ENCODE measurements at regions not wholly inside any gene's neighbourhood (a gene's known extent, or its start where the extent isn't known, plus 50 kb on each side); places are given as distances from the start of the nearest gene placed in this dataset.
"Not testable (repeated sequence)": the region's sequence is repeated elsewhere in the genome, so short reads cannot be mapped to it uniquely, and the experiment has no call there.

- DNase-seq = no peak
Measured at GRCh38 chr4:187451776-187452175, 543.8 kb upstream of the ZFP42 start.

GRCh38 chr4:187460016-187460415, 535.6 kb upstream of the ZFP42 start:
- DNase-seq = no peak

GRCh38 chr4:187464573-187464972, 531.0 kb upstream of the ZFP42 start:
- DNase-seq = no peak

- no peak for DNase-seq
Measured at GRCh38 chr4:187467224-187467623, 528.3 kb upstream of the ZFP42 start.

- DNase-seq = peak; percentile 7
Measured at GRCh38 chr4:187469627-187470026, 525.9 kb upstream of the ZFP42 start.

- DNase-seq = no peak
Measured at GRCh38 chr4:187470061-187470460, 525.5 kb upstream of the ZFP42 start.

GRCh38 chr4:187474238-187474637, 521.3 kb upstream of the ZFP42 start:
- no peak for DNase-seq

- DNase-seq = no peak
Measured at GRCh38 chr4:187475901-187476300, 519.7 kb upstream of the ZFP42 start.

GRCh38 chr4:187477224-187477623, 518.3 kb upstream of the ZFP42 start:
- DNase-seq = no peak

GRCh38 chr4:187478292-187479140, 517.1 kb upstream of the ZFP42 start:
- peak; percentile 88 for DNase-seq

- no peak for DNase-seq
Measured at GRCh38 chr4:187479511-187479910, 516.1 kb upstream of the ZFP42 start.

- peak; percentile 16 for DNase-seq
Measured at GRCh38 chr4:187480146-187481145, 515.1 kb upstream of the ZFP42 start.

- DNase-seq = no peak
Measured at GRCh38 chr4:187484186-187484585, 511.4 kb upstream of the ZFP42 start.

GRCh38 chr4:187485676-187486075, 509.9 kb upstream of the ZFP42 start:
- DNase-seq = no peak

GRCh38 chr4:187491286-187491685, 504.3 kb upstream of the ZFP42 start:
- DNase-seq = peak; percentile 7

GRCh38 chr4:187491959-187492358, 503.6 kb upstream of the ZFP42 start:
- DNase-seq = peak; percentile 71

- no peak for DNase-seq
Measured at GRCh38 chr4:187493661-187494060, 501.9 kb upstream of the ZFP42 start.

- no peak for DNase-seq
Measured at GRCh38 chr4:187499956-187500355, 495.6 kb upstream of the ZFP42 start.

- peak; percentile 24 for DNase-seq
Measured at GRCh38 chr4:187500796-187501195, 494.8 kb upstream of the ZFP42 start.

GRCh38 chr4:187501731-187502130, 493.8 kb upstream of the ZFP42 start:
- no peak for DNase-seq

GRCh38 chr4:187504974-187505797, 490.4 kb upstream of the ZFP42 start:
- DNase-seq = no peak

- DNase-seq = not testable (repeated sequence)
Measured at GRCh38 chr4:187505798-187506141, 489.8 kb upstream of the ZFP42 start.

- no peak for DNase-seq
Measured at GRCh38 chr4:187516224-187516623, 479.3 kb upstream of the ZFP42 start.

Data from fibroblast of upper back skin (primary cell).